OCI-LY7 (cell line): ENCODE measurements at regions not wholly inside any gene's neighbourhood (a gene's known extent, or its start where the extent isn't known, plus 50 kb on each side); places are given as distances from the start of the nearest gene placed in this dataset.

Experiments used
- BruUV-seq: library from RNA; stranded (reverse); fragments of 400-500 nt; replicated peaks from 2 replicates; lab custom pipeline; 2021; lab: Mats Ljungman, UMichigan
- CTCF ChIA-PET: fragments of 300-600 bp; sonication (Branson Sonifier 250); formaldehyde crosslinking; loops from one replicate; lab custom pipeline; 2022; ENCODE audit warnings: antibody characterized with exemption; ENCODE audit not compliant: unreplicated experiment; lab: Charles Lee
- POLR2A ChIA-PET: fragments of 300-600 bp; sonication (Branson Sonifier 250); formaldehyde crosslinking; loops from one replicate; lab custom pipeline; 2022; ENCODE audit warnings: antibody characterized with exemption; lab: Charles Lee
- DNase-seq: peaks from one replicate; pipeline ENCODE4 v3.0.0-alpha.2; 2015; ENCODE audit warnings: low spot score
- H2AFZ ChIP-seq: fragments of 200-600 bp; sonication (generic), shearing (Covaris generic); 2 replicates; pipeline ENCODE4 v1.6.1; 2014; ENCODE audit warnings: mild to moderate bottlenecking, antibody characterized with exemption, low read length, moderate library complexity
- H3K27ac ChIP-seq: fragments of 200-600 bp; sonication (generic); 2 replicates; pipeline ENCODE4 v1.5.1; 2014; ENCODE audit warnings: mixed run types, low read depth, mild to moderate bottlenecking, moderate library complexity, low read length, inconsistent platforms; ENCODE audit not compliant: poor library complexity, severe bottlenecking
- H3K36me3 ChIP-seq: fragments of 200-600 bp; sonication (generic); 2 replicates; pipeline ENCODE4 v1.6.1; 2014; ENCODE audit warnings: mild to moderate bottlenecking, antibody characterized with exemption, low read length, moderate library complexity, mixed read lengths; ENCODE audit not compliant: insufficient read depth
- H3K4me1 ChIP-seq: fragments of 200-600 bp; sonication (generic); 2 replicates; pipeline ENCODE4 v1.5.1; 2014; ENCODE audit warnings: mild to moderate bottlenecking, low read length; ENCODE audit not compliant: insufficient read depth, poor library complexity, severe bottlenecking
- H3K4me2 ChIP-seq: fragments of 200-600 bp; sonication (generic); 2 replicates; pipeline ENCODE4 v1.6.1; 2014; ENCODE audit warnings: mild to moderate bottlenecking, low read length
- H3K4me3 ChIP-seq: fragments of 200-600 bp; sonication (generic); 2 replicates; pipeline ENCODE4 v1.5.1; 2014; ENCODE audit warnings: mild to moderate bottlenecking, low read depth, low read length; ENCODE audit not compliant: poor library complexity, severe bottlenecking
- H3K79me2 ChIP-seq: fragments of 200-600 bp; sonication (generic); 2 replicates; pipeline ENCODE4 v1.6.1; 2016; ENCODE audit warnings: low read depth, mild to moderate bottlenecking, low read length, moderate library complexity, mixed read lengths; ENCODE audit not compliant: insufficient read depth
- H3K9me2 ChIP-seq: fragments of 200-600 bp; sonication (generic); 2 replicates; pipeline ENCODE4 v1.6.1; 2016; ENCODE audit warnings: mild to moderate bottlenecking, low read length, mixed read lengths; ENCODE audit not compliant: insufficient read depth
- H3K9me3 ChIP-seq: fragments of 200-600 bp; sonication (generic); 2 replicates; pipeline ENCODE4 v1.6.1; 2014; ENCODE audit warnings: mild to moderate bottlenecking, mixed run types, low read length, mixed read lengths
- H4K20me1 ChIP-seq: fragments of 200-600 bp; sonication (generic); 2 replicates; pipeline ENCODE4 v1.6.1; 2014; ENCODE audit warnings: mild to moderate bottlenecking, antibody characterized with exemption, low read length, moderate library complexity, mixed read lengths; ENCODE audit not compliant: insufficient read depth
- EZH2phosphoT487 ChIP-seq: fragments of 200-600 bp; sonication (generic); IDR thresholded peaks from 2 replicates; pipeline ENCODE4 v1.6.1; 2018; ENCODE audit warnings: low read depth, borderline replicate concordance, mild to moderate bottlenecking, mixed run types, antibody characterized with exemption, low read length, moderate library complexity, mixed read lengths
- intact Hi-C: fragments of 100-400 bp; cut with micrococcal nuclease; formaldehyde crosslinking; loops from one replicate; pipeline ENCODE4 v1.10.0; 2022; ENCODE audit not compliant: unreplicated experiment
- TF ChIP-seq, protein P1 (sequence below): fragments of 200-600 bp; sonication (generic); conservative IDR thresholded peaks from 2 replicates; pipeline ENCODE4 v1.5.1; 2014; ENCODE audit warnings: mild to moderate bottlenecking, antibody characterized with exemption, low read length, moderate library complexity, mixed read lengths

GRCh38 chr1:157418659-157419058, 133.7 kb downstream of the FCRL5 start:
- no peak for DNase-seq
- ChIA-PET CTCF (no interaction called here), POLR2A (interaction anchor here (0.6 kb wide), 1 partner anchor 462 kb away, joined by 4 read pairs; no protein-coding TSS in a partner anchor)
- intact Hi-C loops = no loop called here
- no peaks in the 10 kb centered on the region for H3K9me3 ChIP-seq
- no peaks in the 10 kb centered on the region for H3K79me2 ChIP-seq
- TF ChIP-seq, protein P1, sequence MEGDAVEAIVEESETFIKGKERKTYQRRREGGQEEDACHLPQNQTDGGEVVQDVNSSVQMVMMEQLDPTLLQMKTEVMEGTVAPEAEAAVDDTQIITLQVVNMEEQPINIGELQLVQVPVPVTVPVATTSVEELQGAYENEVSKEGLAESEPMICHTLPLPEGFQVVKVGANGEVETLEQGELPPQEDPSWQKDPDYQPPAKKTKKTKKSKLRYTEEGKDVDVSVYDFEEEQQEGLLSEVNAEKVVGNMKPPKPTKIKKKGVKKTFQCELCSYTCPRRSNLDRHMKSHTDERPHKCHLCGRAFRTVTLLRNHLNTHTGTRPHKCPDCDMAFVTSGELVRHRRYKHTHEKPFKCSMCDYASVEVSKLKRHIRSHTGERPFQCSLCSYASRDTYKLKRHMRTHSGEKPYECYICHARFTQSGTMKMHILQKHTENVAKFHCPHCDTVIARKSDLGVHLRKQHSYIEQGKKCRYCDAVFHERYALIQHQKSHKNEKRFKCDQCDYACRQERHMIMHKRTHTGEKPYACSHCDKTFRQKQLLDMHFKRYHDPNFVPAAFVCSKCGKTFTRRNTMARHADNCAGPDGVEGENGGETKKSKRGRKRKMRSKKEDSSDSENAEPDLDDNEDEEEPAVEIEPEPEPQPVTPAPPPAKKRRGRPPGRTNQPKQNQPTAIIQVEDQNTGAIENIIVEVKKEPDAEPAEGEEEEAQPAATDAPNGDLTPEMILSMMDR = no peak
- TF ChIP-seq EZH2phosphoT487 = no peak
- H3K4me3 ChIP-seq = no peak overlapping the region
- no TSS peak for BruUV-seq
- H3K27ac ChIP-seq = no peak overlapping the region
- no peak overlapping the region for H2AFZ ChIP-seq
- no peaks in the 10 kb centered on the region for H4K20me1 ChIP-seq
- no peak overlapping the region for H3K4me2 ChIP-seq
- no peaks in the 10 kb centered on the region for H3K36me3 ChIP-seq
- no peaks in the 10 kb centered on the region for H3K9me2 ChIP-seq
- no peaks in the 10 kb centered on the region for H3K4me1 ChIP-seq

- POLR2A ChIA-PET = no interaction called here
- H2AFZ ChIP-seq = no peak overlapping the region
- TF ChIP-seq, protein P1 = no peak
- TF ChIP-seq EZH2phosphoT487 = no peak
- no peaks in the 10 kb centered on the region for H3K36me3 ChIP-seq
- H4K20me1 ChIP-seq = no peaks in the 10 kb centered on the region
- H3K4me3 ChIP-seq = no peak overlapping the region
- no peak overlapping the region for H3K27ac ChIP-seq
- intact Hi-C loops = no loop called here
- BruUV-seq = no TSS peak
- CTCF ChIA-PET = no interaction called here
- no peaks in the 10 kb centered on the region for H3K9me2 ChIP-seq
- no peak for DNase-seq
- H3K9me3 ChIP-seq = no peaks in the 10 kb centered on the region
- no peak overlapping the region for H3K4me2 ChIP-seq
- no peaks in the 10 kb centered on the region for H3K79me2 ChIP-seq
- H3K4me1 ChIP-seq = no peaks in the 10 kb centered on the region
Measured at GRCh38 chr1:157418231-157418630, 134.1 kb downstream of the FCRL5 start.

- no peaks in the 10 kb centered on the region for H4K20me1 ChIP-seq
- no peaks in the 10 kb centered on the region for H3K36me3 ChIP-seq
- H3K79me2 ChIP-seq = no peaks in the 10 kb centered on the region
- TF ChIP-seq, protein P1 = no peak
- no peak for TF ChIP-seq EZH2phosphoT487
- ChIA-PET CTCF (no interaction called here), POLR2A (no interaction called here)
- no peak for DNase-seq
- no peak overlapping the region for H2AFZ ChIP-seq
- no peak overlapping the region for H3K27ac ChIP-seq
- H3K4me2 ChIP-seq = no peak overlapping the region
- BruUV-seq = no TSS peak
- H3K4me3 ChIP-seq = no peak overlapping the region
- H3K9me3 ChIP-seq = no peaks in the 10 kb centered on the region
- H3K4me1 ChIP-seq = no peaks in the 10 kb centered on the region
- no peaks in the 10 kb centered on the region for H3K9me2 ChIP-seq
- intact Hi-C loops = no loop called here
Measured at GRCh38 chr1:157415661-157416060, 136.7 kb downstream of the FCRL5 start.
